ENCODE measurements at regions not wholly inside any gene's neighbourhood (a gene's known extent, or its start where the extent isn't known, plus 50 kb on each side); places are given as distances from the start of the nearest gene placed in this dataset.
A peak's percentile ranks its signal among the peaks of the same experiment; 100 is the strongest.

- Mint-ChIP-seq H3K36me3 (ENCODE audit: low read depth) (no peaks in the 10 kb centered on the region), H3K4me1 (no peaks in the 10 kb centered on the region), H3K27me3 (ENCODE audit: insufficient read depth, low read depth, poor library complexity) (no peaks in the 10 kb centered on the region), H3K9me3 (peaks cover 9% of the 10 kb centered on the region; the same call in 1 of the 3 replicates), H3K4me3 (no peak overlapping the region), H3K27ac (no peak overlapping the region)
- H3K4me3 ChIP-seq, result no peak overlapping the region
- no peaks in the 10 kb centered on the region for H3F3A ChIP-seq (replicated peaks; ENCODE audit: low read depth)
- no peak overlapping the region for H3K4me2 ChIP-seq
- H3K9me2 ChIP-seq (ENCODE audit: insufficient read depth), result peaks cover 6% of the 10 kb centered on the region; the same call in 1 of the 2 replicates
- H3K79me2 ChIP-seq (replicated peaks; ENCODE audit: insufficient read depth), result no peaks in the 10 kb centered on the region
- H4K20me1 ChIP-seq (replicated peaks; ENCODE audit: insufficient read depth), result no peaks in the 10 kb centered on the region; the same call in 1 of the 2 replicates
- no peak overlapping the region for H3K27ac ChIP-seq (ENCODE audit: low read depth)
- DNase-seq (ENCODE audit: low spot score) (no peak), ATAC-seq (no peak; the same call in 2 of the 3 replicates)
- peak overlapping the region; percentile 60; the same call in 1 of the 2 replicates for H2AFZ ChIP-seq
- no peaks in the 10 kb centered on the region for H3K27me3 ChIP-seq (ENCODE audit: insufficient read depth)
- no peak for TF ChIP-seq ZNF331 (CRISPR knock-in tag; IDR thresholded peaks at IDR 0.05; ENCODE audit: low read depth)
- no peak for TF ChIP-seq CREB1 (CRISPR knock-in tag; IDR thresholded peaks at IDR 0.05; ENCODE audit: low read depth)
- no peak for TF ChIP-seq REST (IDR thresholded peaks at IDR 0.05; ENCODE audit: unreplicated experiment)
- no peak for TF ChIP-seq ZNF114 (CRISPR knock-in tag; IDR thresholded peaks at IDR 0.05)
- TF ChIP-seq EZH2 (IDR thresholded peaks at IDR 0.05; ENCODE audit: low read depth, unreplicated experiment), result no peak
- no peak for TF ChIP-seq STAT1 (IDR thresholded peaks at IDR 0.05; ENCODE audit: unreplicated experiment)
- no peak for TF ChIP-seq CTCF (conservative IDR thresholded peaks at IDR 0.05; ENCODE audit: low read depth in 2 of 2)
- no peaks in the 10 kb centered on the region for H3K4me1 ChIP-seq (ENCODE audit: insufficient read depth)
- no peaks in the 10 kb centered on the region for H3K36me3 ChIP-seq (ENCODE audit: insufficient read depth)
These were observed 856.1 kb downstream of the TECRL start for GRCh38 chr4:63553123-63553522.

- Histone ChIP-seq H3K4me3 (no peak overlapping the region), H3K36me3 (ENCODE audit: insufficient read depth) (no peaks in the 10 kb centered on the region), H3K27ac (ENCODE audit: low read depth) (no peak overlapping the region), H3K9me2 (ENCODE audit: insufficient read depth) (no peaks in the 10 kb centered on the region), H3K4me2 (no peak overlapping the region), H3K79me2 (replicated peaks; ENCODE audit: insufficient read depth) (no peaks in the 10 kb centered on the region), H4K20me1 (replicated peaks; ENCODE audit: insufficient read depth) (no peaks in the 10 kb centered on the region), H3K27me3 (ENCODE audit: insufficient read depth) (no peaks in the 10 kb centered on the region), H2AFZ (no peak overlapping the region), H3F3A (replicated peaks; ENCODE audit: low read depth) (no peaks in the 10 kb centered on the region), H3K4me1 (ENCODE audit: insufficient read depth) (no peaks in the 10 kb centered on the region)
- ATAC-seq, result no peak
- DNase-seq (ENCODE audit: low spot score), result no peak
- Mint-ChIP-seq H3K27me3 (ENCODE audit: insufficient read depth, low read depth, poor library complexity) (no peaks in the 10 kb centered on the region), H3K27ac (no peak overlapping the region), H3K4me1 (no peaks in the 10 kb centered on the region), H3K4me3 (no peak overlapping the region), H3K9me3 (peaks cover 8% of the 10 kb centered on the region), H3K36me3 (ENCODE audit: low read depth) (no peaks in the 10 kb centered on the region; the same call in 2 of the 3 replicates)
- TF ChIP-seq ZNF331 (CRISPR knock-in tag; IDR thresholded peaks at IDR 0.05; ENCODE audit: low read depth) (no peak), CTCF (conservative IDR thresholded peaks at IDR 0.05; ENCODE audit: low read depth in 2 of 2) (no peak), CREB1 (CRISPR knock-in tag; IDR thresholded peaks at IDR 0.05; ENCODE audit: low read depth) (no peak), JUNB (IDR thresholded peaks at IDR 0.05; ENCODE audit: unreplicated experiment) (no peak), POLR2AphosphoS5 (IDR thresholded peaks at IDR 0.05; ENCODE audit: low read depth) (no peak), EZH2phosphoT487 (IDR thresholded peaks at IDR 0.05; ENCODE audit: unreplicated experiment) (no peak), STAT1 (IDR thresholded peaks at IDR 0.05; ENCODE audit: unreplicated experiment) (no peak)
These were observed 867.4 kb downstream of the TECRL start for GRCh38 chr4:63541828-63542227.
